Breast epithelium (tissue), 4 donors: ENCODE measurements at regions not wholly inside any gene's neighbourhood (a gene's known extent, or its start where the extent isn't known, plus 50 kb on each side); places are given as distances from the start of the nearest gene placed in this dataset.

Experiments used
- DNase-seq, 2 donors: peaks; one replicate each; pipeline ENCODE4 v3.0.0-alpha.2; 2019; ENCODE audit warnings: low spot score in 2 of 2
- H3K27ac ChIP-seq, 2 donors: fragments of 200-600 bp; sonication (generic) in 1 of 2; one replicate each; pipeline ENCODE4 v1.5.1; 2016 to 2019; ENCODE audit warnings: mild to moderate bottlenecking in 1 of 2
- H3K27me3 ChIP-seq, 2 donors: fragments of 200-600 bp; sonication (generic) in 1 of 2; one replicate each; pipeline versions ENCODE4 v1.5.1 to v1.6.0; 2017 to 2019; ENCODE audit warnings: control low read depth in 1 of 2, mild to moderate bottlenecking in 1 of 2
- H3K36me3 ChIP-seq: fragments of 200-600 bp; one replicate; pipeline ENCODE4 v1.5.1; 2019
- H3K4me1 ChIP-seq, 2 donors: fragments of 200-600 bp; sonication (generic); one replicate each; pipeline ENCODE4 v1.5.1; 2016 to 2019; ENCODE audit warnings: control low read depth in 1 of 2
- H3K4me3 ChIP-seq, 3 donors: fragments of 200-600 bp; sonication (generic); 1 replicate in 2 of 3; 2 replicates in 1 of 3; pipeline ENCODE4 v1.5.1; 2016 to 2019; ENCODE audit warnings: mild to moderate bottlenecking in 3 of 3, moderate library complexity in 2 of 3
- H3K9me3 ChIP-seq, 2 donors: fragments of 200-600 bp; sonication (generic) in 1 of 2; one replicate each; pipeline ENCODE4 v1.5.1; 2016 to 2019; ENCODE audit warnings: control low read depth in 1 of 2
- CTCF ChIP-seq, 3 donors: fragments of 450-650 bp; IDR thresholded peaks; one replicate each; pipeline ENCODE4 v1.5.1; 2016 to 2017; ENCODE audit warnings: antibody characterized with exemption in 3 of 3, mild to moderate bottlenecking in 3 of 3, moderate library complexity in 3 of 3
- POLR2A ChIP-seq: fragments of 450-650 bp; IDR thresholded peaks from one replicate; pipeline ENCODE4 v1.6.1; 2016; ENCODE audit warnings: antibody characterized with exemption, mild to moderate bottlenecking, moderate library complexity
- POLR2AphosphoS5 ChIP-seq, 3 donors: sonication (generic); formaldehyde crosslinking; IDR thresholded peaks; one replicate each; pipeline ENCODE4 v1.6.1; 2017; ENCODE audit warnings: antibody characterized with exemption in 3 of 3
- intact Hi-C: fragments of 100-400 bp; cut with DNase I; formaldehyde crosslinking; loops from one replicate; pipeline ENCODE4 v1.15.1; 2023; ENCODE audit warnings: low total_unique reads

GRCh38 chr5:125017796-125018195, 271.4 kb upstream of the ZNF608 start:
- DNase-seq, result no peak
- no peak overlapping the region for H3K27ac ChIP-seq
- H3K36me3 ChIP-seq, result no peaks in the 10 kb centered on the region
- H3K4me3 ChIP-seq, result no peak overlapping the region
- H3K27me3 ChIP-seq, result no peaks in the 10 kb centered on the region
- intact Hi-C loops, result no loop called here
- TF ChIP-seq POLR2AphosphoS5 (IDR thresholded peaks at IDR 0.05) (no peak), CTCF (IDR thresholded peaks at IDR 0.05) (no peak), POLR2A (no peak)
- no peaks in the 10 kb centered on the region for H3K4me1 ChIP-seq
- no peaks in the 10 kb centered on the region for H3K9me3 ChIP-seq

- peaks cover 0 to 4% of the 10 kb centered on the region in 2 donors for H3K4me1 ChIP-seq
- H3K36me3 ChIP-seq, result no peaks in the 10 kb centered on the region
- no peak overlapping the region for H3K27ac ChIP-seq
- H3K4me3 ChIP-seq, result no peak overlapping the region
- intact Hi-C loops, result no loop called here
- H3K27me3 ChIP-seq, result no peaks in the 10 kb centered on the region
- TF ChIP-seq CTCF (IDR thresholded peaks at IDR 0.05) (no peak), POLR2A (no peak), POLR2AphosphoS5 (IDR thresholded peaks at IDR 0.05) (no peak)
- no peaks in the 10 kb centered on the region for H3K9me3 ChIP-seq
- DNase-seq, result no peak
Measured at GRCh38 chr5:125023673-125024072, 277.2 kb upstream of the ZNF608 start.

GRCh38 chr5:125026867-125027731, 280.7 kb upstream of the ZNF608 start:
- intact Hi-C loops, result no loop called here
- no peak for DNase-seq
- Histone ChIP-seq H3K36me3 (no peaks in the 10 kb centered on the region), H3K27me3 (no peaks in the 10 kb centered on the region), H3K4me1 (peaks cover 0 to 4% of the 10 kb centered on the region in 2 donors), H3K4me3 (no peak overlapping the region), H3K9me3 (no peaks in the 10 kb centered on the region), H3K27ac (peak overlapping the region; percentile 29 to 48)
- TF ChIP-seq POLR2A, result no peak
- no peak for TF ChIP-seq POLR2AphosphoS5 (IDR thresholded peaks at IDR 0.05)
- TF ChIP-seq CTCF (IDR thresholded peaks at IDR 0.05), result no peak

- TF ChIP-seq POLR2A (no peak), POLR2AphosphoS5 (IDR thresholded peaks at IDR 0.05) (no peak), CTCF (IDR thresholded peaks at IDR 0.05) (no peak)
- Histone ChIP-seq H3K4me3 (no peak overlapping the region), H3K4me1 (peaks cover 0 to 4% of the 10 kb centered on the region in 2 donors), H3K9me3 (no peaks in the 10 kb centered on the region), H3K36me3 (no peaks in the 10 kb centered on the region), H3K27me3 (no peaks in the 10 kb centered on the region), H3K27ac (no peak overlapping the region)
- DNase-seq, result no peak
- intact Hi-C loops, result no loop called here
Measured at GRCh38 chr5:125032286-125032685, 285.8 kb upstream of the ZNF608 start.

GRCh38 chr5:125033602-125034001, 287.2 kb upstream of the ZNF608 start:
- intact Hi-C loops, result no loop called here
- Histone ChIP-seq H3K4me1 (no peaks in the 10 kb centered on the region), H3K9me3 (no peaks in the 10 kb centered on the region), H3K27ac (no peak overlapping the region), H3K36me3 (no peaks in the 10 kb centered on the region), H3K4me3 (no peak overlapping the region), H3K27me3 (no peaks in the 10 kb centered on the region)
- DNase-seq, result no peak
- TF ChIP-seq CTCF (IDR thresholded peaks at IDR 0.05) (no peak), POLR2AphosphoS5 (IDR thresholded peaks at IDR 0.05) (no peak), POLR2A (no peak)
